ENCODE measurements at regions not wholly inside any gene's neighbourhood (a gene's known extent, or its start where the extent isn't known, plus 50 kb on each side); places are given as distances from the start of the nearest gene placed in this dataset.
"Not testable (repeated sequence)": the region's sequence is repeated elsewhere in the genome, so short reads cannot be mapped to it uniquely, and the experiment has no call there.

- not testable (repeated sequence) for DNase-seq (ENCODE audit: low read depth in 2 of 2)
Observed at GRCh38 chr1:121051161-121051790, 132.9 kb downstream of the FAM72B start.

DNA sequence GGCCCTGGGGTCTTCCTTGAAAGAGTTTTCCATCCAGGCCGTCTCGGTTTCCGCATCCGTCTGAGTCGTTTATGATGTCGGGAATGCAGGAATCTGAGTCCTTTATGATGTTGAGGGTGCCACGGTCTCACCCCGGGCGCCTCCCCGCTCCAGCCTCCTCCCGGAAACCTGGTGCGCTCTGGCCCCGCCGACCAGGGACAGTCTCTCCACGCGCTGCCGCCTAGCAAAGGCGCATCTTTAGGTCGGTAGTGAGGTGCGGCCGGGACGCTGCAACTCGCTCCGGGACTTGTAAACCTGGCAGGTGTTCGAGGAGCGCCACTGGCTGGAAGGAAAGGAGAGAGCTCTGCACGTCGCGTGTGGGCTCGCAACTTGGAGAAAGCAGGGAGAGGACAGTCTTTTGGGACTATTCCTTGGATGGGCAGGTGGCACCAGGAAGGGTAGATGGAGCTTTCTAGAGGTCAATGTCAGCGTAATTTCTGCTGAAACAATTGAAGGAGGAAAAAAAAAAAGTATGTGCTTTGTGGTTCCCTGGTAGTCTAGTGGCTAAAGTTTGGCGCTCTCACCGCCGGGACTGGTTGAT is 132.0 kb downstream of the FAM72B start:
- not testable (repeated sequence) for DNase-seq (ENCODE audit: low read depth in 2 of 2)

DNA sequence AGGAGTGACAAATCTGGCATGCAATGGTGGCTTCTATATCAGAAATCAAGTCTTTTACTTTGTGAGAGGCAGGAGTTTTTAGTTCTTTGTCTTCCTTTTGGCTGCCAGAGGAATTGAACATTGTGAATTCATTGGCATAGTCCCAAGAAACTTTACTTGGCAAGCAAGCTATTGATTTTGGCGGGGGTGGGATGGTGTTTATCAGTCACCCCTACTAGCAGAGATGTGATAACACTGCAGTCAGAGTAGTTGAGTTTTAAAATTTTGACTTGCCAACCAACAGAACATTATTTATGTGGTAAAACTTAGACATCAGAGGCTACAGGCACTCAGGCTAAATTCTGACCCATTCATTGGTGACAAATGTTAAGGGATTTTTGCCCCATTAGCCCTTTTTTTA is 129.2 kb downstream of the FAM72B start:
- not testable (repeated sequence) for DNase-seq (ENCODE audit: low read depth in 2 of 2)

- not testable (repeated sequence) for DNase-seq (ENCODE audit: low read depth in 2 of 2)
Observed at GRCh38 chr1:121066925-121067324, 117.2 kb downstream of the FAM72B start.

DNA sequence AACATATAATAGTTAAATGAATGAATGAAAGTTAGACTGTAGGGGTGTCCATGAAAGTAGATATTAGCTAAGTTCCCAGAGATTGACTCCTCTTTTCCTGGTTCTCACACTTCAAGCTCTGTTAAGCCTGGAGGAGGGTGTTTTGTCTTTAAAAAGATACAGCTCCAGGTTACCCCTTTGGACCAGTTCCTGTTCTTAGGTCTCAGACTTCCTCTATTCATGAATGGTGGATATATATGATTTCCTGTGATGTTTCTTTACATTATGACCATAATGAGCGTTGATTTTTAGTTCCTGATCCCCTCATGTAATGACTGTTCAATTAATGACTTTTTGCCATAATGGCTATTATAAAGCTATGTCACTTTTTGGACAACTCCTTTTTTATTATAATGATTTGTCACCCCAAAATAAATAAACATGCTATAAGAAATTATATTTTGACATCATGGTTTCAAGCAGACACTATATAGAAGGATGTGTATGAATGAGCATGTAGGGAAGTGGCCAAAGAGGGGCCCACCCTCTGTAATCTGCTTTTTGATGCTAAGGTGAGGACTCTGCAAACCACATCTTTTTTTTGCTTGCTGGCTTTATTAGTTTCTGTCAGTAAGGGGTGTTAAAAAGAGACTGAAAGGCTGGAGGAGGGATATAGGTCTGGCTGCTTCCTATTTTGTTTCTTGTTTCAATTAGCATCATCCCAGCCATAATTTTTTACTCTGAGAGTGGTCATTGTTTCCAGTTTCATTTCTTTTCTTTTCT is 115.2 kb downstream of the FAM72B start:
- not testable (repeated sequence) for DNase-seq (ENCODE audit: low read depth in 2 of 2)

DNA sequence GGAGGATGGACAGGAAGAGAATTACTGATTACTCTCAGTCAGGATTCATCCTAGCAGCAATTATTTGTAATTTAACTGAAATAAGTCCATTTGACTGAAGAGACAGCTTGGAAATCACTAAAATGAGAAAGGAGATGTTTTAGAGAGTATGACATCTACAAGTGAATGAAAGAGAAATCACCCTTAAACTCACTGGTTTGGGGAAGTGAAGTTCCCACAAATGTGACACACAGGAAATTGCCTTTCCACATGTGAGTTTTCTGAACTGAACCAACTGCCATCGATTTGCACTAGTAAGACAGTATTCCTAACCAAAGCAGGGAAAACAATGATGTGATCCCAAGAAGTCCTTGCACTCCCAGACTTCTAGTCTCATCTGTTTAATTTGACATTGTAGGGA is 110.3 kb downstream of the FAM72B start:
- DNase-seq (ENCODE audit: low read depth in 2 of 2) = not testable (repeated sequence)

DNA sequence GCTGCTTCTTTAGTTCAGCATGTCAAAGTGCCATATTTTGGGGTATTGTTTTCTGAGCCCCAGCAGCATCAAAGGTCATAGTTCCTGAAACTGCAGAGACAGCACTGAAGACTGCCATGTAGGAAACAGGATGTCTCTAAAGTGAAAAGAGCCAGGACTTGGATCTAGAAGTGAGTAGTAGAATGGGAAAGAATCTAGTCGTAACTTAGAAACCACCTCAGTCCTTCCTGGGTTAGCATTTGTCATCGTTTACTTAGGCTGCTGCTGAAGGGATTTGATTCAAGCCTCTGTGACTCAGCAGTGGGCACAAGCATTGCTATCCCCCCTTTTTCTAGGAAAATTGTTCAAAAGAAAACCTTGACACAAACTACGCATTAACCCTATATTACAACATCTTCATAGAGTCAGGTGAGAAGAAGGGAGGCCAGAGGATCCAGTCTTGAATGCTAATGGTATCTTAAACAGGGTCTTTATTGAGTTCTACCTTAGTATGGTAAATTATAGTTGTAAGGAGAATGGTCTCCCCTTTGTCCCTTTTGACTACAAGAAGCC is 108.8 kb downstream of the FAM72B start:
- DNase-seq (ENCODE audit: low read depth in 2 of 2) = not testable (repeated sequence)

GRCh38 chr1:121076674-121077073 is 107.5 kb downstream of the FAM72B start:
- DNase-seq (ENCODE audit: low read depth in 2 of 2) = not testable (repeated sequence)

- not testable (repeated sequence) for DNase-seq (ENCODE audit: low read depth in 2 of 2)
Observed at GRCh38 chr1:121079655-121080054, 104.5 kb downstream of the FAM72B start.

- peak in 1 of 2 donors; percentile 24 for DNase-seq (ENCODE audit: low read depth in 2 of 2)
Observed at GRCh38 chr1:121080197-121080903, 103.8 kb downstream of the FAM72B start.

- DNase-seq (ENCODE audit: low read depth in 2 of 2) = not testable (repeated sequence)
Observed at GRCh38 chr1:121080904-121081264, 103.3 kb downstream of the FAM72B start.

GRCh38 chr1:121081625-121082199 is 102.4 kb downstream of the FAM72B start:
- not testable (repeated sequence) for DNase-seq (ENCODE audit: low read depth in 2 of 2)

DNA sequence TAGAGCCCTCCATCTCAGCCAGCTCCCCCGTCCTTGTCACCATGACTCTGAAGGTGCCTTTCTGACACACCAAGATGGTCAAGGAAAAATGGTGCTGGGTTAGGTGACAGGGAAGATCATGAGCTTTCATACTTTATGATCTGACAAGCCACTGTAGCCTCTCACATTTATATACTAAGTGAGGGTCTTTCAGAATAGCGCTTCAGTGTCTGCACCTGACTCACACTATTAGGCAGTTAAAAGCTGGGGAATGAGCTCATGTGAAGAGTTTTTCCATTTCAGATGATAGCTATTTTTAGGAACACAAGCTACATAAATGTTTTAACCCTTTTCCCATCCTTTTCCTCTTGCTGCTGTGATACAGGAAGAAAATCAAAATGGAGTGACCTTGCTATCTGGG is 101.1 kb downstream of the FAM72B start:
- DNase-seq (ENCODE audit: low read depth in 2 of 2) = not testable (repeated sequence)

GRCh38 chr1:121086249-121086648 is 97.9 kb downstream of the FAM72B start:
- DNase-seq (ENCODE audit: low read depth in 2 of 2) = not testable (repeated sequence)

GRCh38 chr1:121087221-121087620 is 96.9 kb downstream of the FAM72B start:
- not testable (repeated sequence) for DNase-seq (ENCODE audit: low read depth in 2 of 2)

- not testable (repeated sequence) for DNase-seq (ENCODE audit: low read depth in 2 of 2)
Observed at GRCh38 chr1:121088568-121088967, 95.6 kb downstream of the FAM72B start.

DNA sequence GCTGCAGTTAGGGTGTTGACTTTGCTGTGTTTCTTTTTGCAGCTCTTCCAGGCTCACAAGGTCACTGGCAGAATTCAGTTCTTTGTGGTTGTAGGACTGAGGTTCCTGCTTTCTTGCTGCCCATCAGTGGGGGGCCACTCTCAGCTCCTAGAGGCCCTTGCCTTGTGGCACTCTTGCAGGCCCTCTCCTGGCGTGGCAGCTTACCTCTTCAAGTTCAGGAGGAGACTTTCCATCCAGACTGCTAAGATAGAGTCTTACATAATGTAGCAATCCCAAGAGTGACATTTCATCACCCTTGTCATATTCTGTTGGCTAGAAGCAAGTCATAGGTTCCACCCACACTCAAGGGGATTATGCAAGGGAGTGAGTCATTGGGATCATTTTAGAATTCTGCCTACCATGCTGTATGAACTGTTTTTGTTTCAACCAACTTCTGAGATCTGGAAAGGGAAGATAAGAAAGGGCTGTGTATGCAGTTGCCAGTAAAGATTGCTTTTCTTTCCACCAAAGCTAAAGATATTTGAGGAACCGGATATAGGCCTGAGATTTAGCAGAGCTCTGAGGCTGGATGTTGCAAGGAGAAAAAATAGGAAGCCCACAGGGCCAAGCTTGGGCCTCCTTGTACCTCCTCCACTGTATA is 91.7 kb downstream of the FAM72B start:
- DNase-seq (ENCODE audit: low read depth in 2 of 2) = not testable (repeated sequence)

- not testable (repeated sequence) for DNase-seq (ENCODE audit: low read depth in 2 of 2)
Observed at GRCh38 chr1:121095014-121095413, 89.1 kb downstream of the FAM72B start.

- DNase-seq (ENCODE audit: low read depth in 2 of 2) = peak; percentile 79
Observed at GRCh38 chr1:121097127-121097866, 86.8 kb downstream of the FAM72B start.

DNA sequence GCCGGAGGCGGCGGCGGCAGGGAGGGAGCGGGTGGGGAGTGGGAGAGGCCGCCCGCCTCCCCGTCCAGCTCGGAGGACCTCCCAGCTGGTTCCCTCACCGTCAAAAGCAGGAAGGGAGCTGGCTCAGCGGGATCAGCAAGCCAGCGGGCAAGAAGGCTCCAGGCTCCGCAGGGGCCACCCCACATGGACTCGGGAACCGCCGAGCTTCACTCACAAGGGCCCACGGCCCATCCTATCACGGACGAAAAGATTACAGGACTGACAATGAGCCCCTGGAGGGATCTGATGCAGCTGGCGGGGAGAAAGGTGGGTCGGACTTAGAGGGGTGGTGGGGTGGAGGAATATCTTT is 86.3 kb downstream of the FAM72B start:
- not testable (repeated sequence) for DNase-seq (ENCODE audit: low read depth in 2 of 2)
